ENCODE measurements at regions not wholly inside any gene's neighbourhood (a gene's known extent, or its start where the extent isn't known, plus 50 kb on each side); places are given as distances from the start of the nearest gene placed in this dataset.

GRCh38 chr2:205892665-205893259 lies 193.2 kb downstream of the INO80D start:
- TF ChIP-seq POLR2A (IDR thresholded peaks at IDR 0.05) (no peak), CTCF (IDR thresholded peaks at IDR 0.05) (no peak)
